ENCODE measurements at regions not wholly inside any gene's neighbourhood (a gene's known extent, or its start where the extent isn't known, plus 50 kb on each side); places are given as distances from the start of the nearest gene placed in this dataset.

- Histone ChIP-seq H3K9ac (ENCODE audit: low read length) (no peak overlapping the region), H3K4me3 (ENCODE audit: low read depth, low read length, poor library complexity, severe bottlenecking) (no peak overlapping the region), H3K27me3 (ENCODE audit: insufficient read depth, low read length) (no peaks in the 10 kb centered on the region), H3K4me1 (ENCODE audit: insufficient read depth, low read length, severe bottlenecking) (no peaks in the 10 kb centered on the region), H3K9me2 (ENCODE audit: low read depth, low read length) (no peaks in the 10 kb centered on the region), H4K20me1 (ENCODE audit: insufficient read depth, low read length) (no peaks in the 10 kb centered on the region), H3K4me2 (ENCODE audit: low read length) (no peak overlapping the region), H3F3A (ENCODE audit: insufficient read depth, low read length) (no peaks in the 10 kb centered on the region), H3K27ac (ENCODE audit: low read depth, low read length, poor library complexity, severe bottlenecking) (no peak overlapping the region), H2AFZ (ENCODE audit: low read length) (no peak overlapping the region), H3K36me3 (ENCODE audit: insufficient read depth, low read length) (no peaks in the 10 kb centered on the region), H3K79me2 (ENCODE audit: insufficient read depth, low read length) (no peaks in the 10 kb centered on the region), H3K9me3 (ENCODE audit: low read length) (no peaks in the 10 kb centered on the region)
- no peak for TF ChIP-seq EZH2 (IDR thresholded peaks at IDR 0.05; ENCODE audit: borderline replicate concordance, low read length)
- TF ChIP-seq CTCF (IDR thresholded peaks at IDR 0.05; ENCODE audit: low read length): no peak
Measured at GRCh38 chr11:98965775-98966174, 55.0 kb upstream of the CNTN5 start.

GRCh38 chr11:98967005-98967404 lies 53.7 kb upstream of the CNTN5 start:
- Histone ChIP-seq H3K9me3 (ENCODE audit: low read length) (no peaks in the 10 kb centered on the region), H3K36me3 (ENCODE audit: insufficient read depth, low read length) (no peaks in the 10 kb centered on the region), H3K4me2 (ENCODE audit: low read length) (no peak overlapping the region), H3K27me3 (ENCODE audit: insufficient read depth, low read length) (no peaks in the 10 kb centered on the region), H3F3A (ENCODE audit: insufficient read depth, low read length) (no peaks in the 10 kb centered on the region), H3K9ac (ENCODE audit: low read length) (no peak overlapping the region), H3K79me2 (ENCODE audit: insufficient read depth, low read length) (no peaks in the 10 kb centered on the region), H3K4me1 (ENCODE audit: insufficient read depth, low read length, severe bottlenecking) (no peaks in the 10 kb centered on the region), H3K4me3 (ENCODE audit: low read depth, low read length, poor library complexity, severe bottlenecking) (no peak overlapping the region), H3K27ac (ENCODE audit: low read depth, low read length, poor library complexity, severe bottlenecking) (no peak overlapping the region), H2AFZ (ENCODE audit: low read length) (no peak overlapping the region), H4K20me1 (ENCODE audit: insufficient read depth, low read length) (no peaks in the 10 kb centered on the region), H3K9me2 (ENCODE audit: low read depth, low read length) (no peaks in the 10 kb centered on the region)
- TF ChIP-seq CTCF (IDR thresholded peaks at IDR 0.05; ENCODE audit: low read length) (no peak), EZH2 (IDR thresholded peaks at IDR 0.05; ENCODE audit: borderline replicate concordance, low read length) (no peak)
